ENCODE measurements at regions not wholly inside any gene's neighbourhood (a gene's known extent, or its start where the extent isn't known, plus 50 kb on each side); places are given as distances from the start of the nearest gene placed in this dataset.
"Not testable (repeated sequence)": the region's sequence is repeated elsewhere in the genome, so short reads cannot be mapped to it uniquely, and the experiment has no call there.

- H2BK15ac ChIP-seq (ENCODE audit: low read length); FAIRE-seq; H3K23me2 ChIP-seq (ENCODE audit: low read depth, low read length); H2AFZ ChIP-seq (ENCODE audit: low read length); H3K9ac ChIP-seq (replicated peaks in 1 of 4; ENCODE audit: extremely low read depth in 1 of 4, low read depth in 3 of 4, low read length in 3 of 4); H3K36me3 ChIP-seq (ENCODE audit: control insufficient read depth in 2 of 4, insufficient read depth in 4 of 4, low read length in 3 of 4); POLR2A ChIA-PET (ENCODE audit: partially characterized antibody); H3K56ac ChIP-seq (replicated peaks; ENCODE audit: insufficient read length, low read depth, low read length); H3K14ac ChIP-seq (ENCODE audit: insufficient read length); H3K9me3 ChIP-seq (ENCODE audit: insufficient read depth in 2 of 2, low read depth in 1 of 2, low read length in 1 of 2); H4K8ac ChIP-seq (ENCODE audit: extremely low read depth, insufficient read depth, low read length); H3K18ac ChIP-seq (ENCODE audit: extremely low read depth, low read length); H3K4me2 ChIP-seq (ENCODE audit: insufficient read depth in 1 of 2, low read depth in 2 of 2, low read length in 2 of 2); H3K27me3 ChIP-seq (replicated peaks in 1 of 4; ENCODE audit: control insufficient read depth in 3 of 4, extremely low read depth in 1 of 4, insufficient read depth in 3 of 4, low read length in 3 of 4); H2BK120ac ChIP-seq (replicated peaks; ENCODE audit: low read depth, low read length); H3K4me3 ChIP-seq (ENCODE audit: extremely low read depth in 1 of 4, insufficient read depth in 2 of 4, low read depth in 3 of 4, low read length in 4 of 4); H2BK5ac ChIP-seq (ENCODE audit: low read depth, low read length); H3K4ac ChIP-seq (replicated peaks; ENCODE audit: insufficient read length, low read depth, low read length); H3K79me2 ChIP-seq (ENCODE audit: control insufficient read depth in 1 of 2, insufficient read depth in 2 of 2, low read length in 2 of 2); H4K91ac ChIP-seq (replicated peaks; ENCODE audit: insufficient read length, low read length); H2AK5ac ChIP-seq (ENCODE audit: low read depth, low read length); H2BK12ac ChIP-seq (ENCODE audit: low read depth, low read length); H4K20me1 ChIP-seq (replicated peaks in 1 of 2; ENCODE audit: control insufficient read depth in 1 of 2, insufficient read depth in 2 of 2, low read length in 2 of 2); H3K4me1 ChIP-seq (replicated peaks in 1 of 4; ENCODE audit: control insufficient read depth in 3 of 4, insufficient read depth in 4 of 4, low read length in 3 of 4); H2BK20ac ChIP-seq (ENCODE audit: low read length); H3K27ac ChIP-seq (ENCODE audit: low read depth, low read length); H3K23ac ChIP-seq (ENCODE audit: insufficient read length); H3K79me1 ChIP-seq (ENCODE audit: low read depth, low read length); H4K5ac ChIP-seq (ENCODE audit: insufficient read length, low read depth, low read length): not testable (repeated sequence)
- 30% methylated on average over 4 of the region's 4 CpGs; no CpG with 5 or more reads in 1 of the 2 experiments for WGBS, 2 experiments (ENCODE audit: extremely low coverage in 1 of 2, insufficient coverage in 1 of 2, insufficient read length in 1 of 2, insufficient replicate concordance in 2 of 2, low coverage in 1 of 2, low lambda C conversion rate in 2 of 2, missing lambda C conversion rate in 1 of 2)
- TF ChIP-seq RAD21 (IDR thresholded peaks at IDR 0.05 in 1 of 2, conservative IDR thresholded peaks at IDR 0.05 in 1 of 2; ENCODE audit: low read depth in 2 of 2, low read length in 2 of 2) (peak; percentile 87 to 90), CTCF (IDR thresholded peaks at IDR 0.05; ENCODE audit: control extremely low read depth in 1 of 3, insufficient read depth in 1 of 3, low read depth in 1 of 3, low read length in 3 of 3) (peak; percentile 85 to 94 (median 92))
- CTCF ChIA-PET (ENCODE audit: partially characterized antibody) = interaction anchor here (0.6 to 4.2 kb wide), 33 partner anchors 8 to 1556 kb away, joined by 3 to 36 read pairs (median 4); partner anchors contain the start of genes DUOX2, DUOXA2 and SORD
- DNase-seq (ENCODE audit: low read depth in 1 of 2, low spot score in 2 of 2) = peak in 1 of 2 experiments; percentile 81
Observed at GRCh38 chr15:44853304-44853950, 103.1 kb upstream of the TERB2 start.

Measured in H1 (cell line).